SK-N-SH treated with all-trans-retinoic acid at 6 μM for 48 hours (cell line): ENCODE measurements at regions not wholly inside any gene's neighbourhood (a gene's known extent, or its start where the extent isn't known, plus 50 kb on each side); places are given as distances from the start of the nearest gene placed in this dataset.

ENCODE experiments used
- ATAC-seq: fragments of 200-7000 bp; cut with Tn5 transposase; 3 replicates; pipeline ENCODE4 v1.9.1; 2020; ENCODE audit warnings: mild to moderate bottlenecking, moderate library complexity
- ARNTL ChIP-seq: fragments of 450-650 bp; formaldehyde crosslinking; IDR thresholded peaks from 2 replicates; pipeline ENCODE4 v1.5.0; 2020; ENCODE audit warnings: low read depth, mild to moderate bottlenecking, moderate library complexity, borderline replicate concordance
- BACH2 ChIP-seq: fragments of 250-450 bp; sonication (Bioruptor Pico); IDR thresholded peaks from 2 replicates; pipeline ENCODE4 v1.9.0; 2021; ENCODE audit warnings: mild to moderate bottlenecking, borderline replicate concordance
- CSDC2 ChIP-seq: fragments of 250-450 bp; sonication (Bioruptor Pico); IDR thresholded peaks from 2 replicates; pipeline ENCODE4 v1.5.0; 2020; ENCODE audit warnings: mild to moderate bottlenecking, moderate library complexity
- GLIS3 ChIP-seq: fragments of 250-450 bp; sonication (Bioruptor Pico); IDR thresholded peaks from 2 replicates; pipeline ENCODE4 v1.5.0; 2020; ENCODE audit warnings: mild to moderate bottlenecking, moderate library complexity
- ISL1 ChIP-seq: fragments of 250-450 bp; sonication (Bioruptor Pico); IDR thresholded peaks from 2 replicates; pipeline ENCODE4 v2.1.2; 2022; ENCODE audit warnings: mild to moderate bottlenecking, moderate library complexity
- POU6F1 ChIP-seq: fragments of 250-450 bp; sonication (Bioruptor Pico); IDR thresholded peaks from 2 replicates; pipeline ENCODE4 v1.8.0; 2021; ENCODE audit warnings: low read depth, mild to moderate bottlenecking, moderate library complexity, borderline replicate concordance
- PPARA ChIP-seq: fragments of 250-450 bp; sonication (Bioruptor Pico); IDR thresholded peaks from 2 replicates; pipeline ENCODE4 v1.5.0; 2020; ENCODE audit warnings: mild to moderate bottlenecking, borderline replicate concordance
- RARB ChIP-seq: fragments of 250-450 bp; sonication (Bioruptor Pico); IDR thresholded peaks from 2 replicates; pipeline ENCODE4 v1.8.0; 2021; ENCODE audit warnings: mild to moderate bottlenecking, moderate library complexity
- SNAI2 ChIP-seq: fragments of 250-450 bp; sonication (Bioruptor Pico); IDR thresholded peaks from 2 replicates; pipeline ENCODE4 v1.5.0; 2020; ENCODE audit warnings: mild to moderate bottlenecking, moderate library complexity
- TCF4 ChIP-seq: fragments of 250-450 bp; sonication (Bioruptor Pico); IDR thresholded peaks from 2 replicates; pipeline ENCODE4 v1.8.0; 2021; ENCODE audit warnings: mild to moderate bottlenecking, moderate library complexity, borderline replicate concordance
- TOX ChIP-seq: fragments of 250-450 bp; sonication (Bioruptor Pico); IDR thresholded peaks from 2 replicates; pipeline ENCODE4 v1.8.0; 2021; ENCODE audit warnings: mild to moderate bottlenecking, moderate library complexity, borderline replicate concordance
- TSHZ2 ChIP-seq: fragments of 250-450 bp; sonication (Bioruptor Pico); IDR thresholded peaks from 2 replicates; pipeline ENCODE4 v1.5.0; 2020; ENCODE audit warnings: mild to moderate bottlenecking, moderate library complexity
- ZC3H10 ChIP-seq: fragments of 250-450 bp; sonication (Bioruptor Pico); IDR thresholded peaks from 2 replicates; pipeline ENCODE4 v1.5.1; 2021; ENCODE audit warnings: mild to moderate bottlenecking, moderate library complexity
- ZNF565 ChIP-seq: fragments of 450-650 bp; formaldehyde crosslinking; conservative IDR thresholded peaks from 2 replicates; pipeline ENCODE4 v1.5.0; 2020; ENCODE audit warnings: low read depth, mild to moderate bottlenecking, moderate library complexity
- ZNF70 ChIP-seq: fragments of 450-650 bp; formaldehyde crosslinking; IDR thresholded peaks from 2 replicates; pipeline ENCODE4 v1.5.0; 2020; ENCODE audit warnings: mild to moderate bottlenecking, moderate library complexity
- ZNF8 ChIP-seq: fragments of 450-650 bp; formaldehyde crosslinking; IDR thresholded peaks from 2 replicates; pipeline ENCODE4 v1.5.0; 2020; ENCODE audit warnings: mild to moderate bottlenecking, moderate library complexity
- TF ChIP-seq, protein P1 (sequence below): fragments of 250-450 bp; sonication (Bioruptor Pico); IDR thresholded peaks from 2 replicates; pipeline ENCODE4 v1.8.0; 2020; ENCODE audit warnings: mild to moderate bottlenecking, moderate library complexity, borderline replicate concordance
- TF ChIP-seq, protein P2 (sequence below): fragments of 250-450 bp; sonication (Bioruptor Pico); IDR thresholded peaks from 2 replicates; pipeline ENCODE4 v1.5.1; 2020; ENCODE audit warnings: low read depth, mild to moderate bottlenecking, moderate library complexity
- TF ChIP-seq, protein P3 (sequence below): fragments of 250-450 bp; sonication (Bioruptor Pico); IDR thresholded peaks from 2 replicates; pipeline ENCODE4 v1.5.1; 2021; ENCODE audit warnings: mild to moderate bottlenecking, moderate library complexity

- no peak for ATAC-seq
- TF ChIP-seq TCF4 (CRISPR knock-in tag) (no peak), RARB (CRISPR knock-in tag) (no peak), ISL1 (no peak), POU6F1 (CRISPR knock-in tag) (no peak), ARNTL (CRISPR knock-in tag) (no peak), ZC3H10 (CRISPR knock-in tag) (no peak), TSHZ2 (no peak), GLIS3 (CRISPR knock-in tag) (no peak), CSDC2 (CRISPR knock-in tag) (no peak), TOX (no peak), PPARA (CRISPR knock-in tag) (no peak), ZNF565 (CRISPR knock-in tag) (no peak)
- TF ChIP-seq, protein P1, sequence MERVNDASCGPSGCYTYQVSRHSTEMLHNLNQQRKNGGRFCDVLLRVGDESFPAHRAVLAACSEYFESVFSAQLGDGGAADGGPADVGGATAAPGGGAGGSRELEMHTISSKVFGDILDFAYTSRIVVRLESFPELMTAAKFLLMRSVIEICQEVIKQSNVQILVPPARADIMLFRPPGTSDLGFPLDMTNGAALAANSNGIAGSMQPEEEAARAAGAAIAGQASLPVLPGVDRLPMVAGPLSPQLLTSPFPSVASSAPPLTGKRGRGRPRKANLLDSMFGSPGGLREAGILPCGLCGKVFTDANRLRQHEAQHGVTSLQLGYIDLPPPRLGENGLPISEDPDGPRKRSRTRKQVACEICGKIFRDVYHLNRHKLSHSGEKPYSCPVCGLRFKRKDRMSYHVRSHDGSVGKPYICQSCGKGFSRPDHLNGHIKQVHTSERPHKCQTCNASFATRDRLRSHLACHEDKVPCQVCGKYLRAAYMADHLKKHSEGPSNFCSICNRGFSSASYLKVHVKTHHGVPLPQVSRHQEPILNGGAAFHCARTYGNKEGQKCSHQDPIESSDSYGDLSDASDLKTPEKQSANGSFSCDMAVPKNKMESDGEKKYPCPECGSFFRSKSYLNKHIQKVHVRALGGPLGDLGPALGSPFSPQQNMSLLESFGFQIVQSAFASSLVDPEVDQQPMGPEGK (CRISPR knock-in tag): no peak
- TF ChIP-seq, protein P2, sequence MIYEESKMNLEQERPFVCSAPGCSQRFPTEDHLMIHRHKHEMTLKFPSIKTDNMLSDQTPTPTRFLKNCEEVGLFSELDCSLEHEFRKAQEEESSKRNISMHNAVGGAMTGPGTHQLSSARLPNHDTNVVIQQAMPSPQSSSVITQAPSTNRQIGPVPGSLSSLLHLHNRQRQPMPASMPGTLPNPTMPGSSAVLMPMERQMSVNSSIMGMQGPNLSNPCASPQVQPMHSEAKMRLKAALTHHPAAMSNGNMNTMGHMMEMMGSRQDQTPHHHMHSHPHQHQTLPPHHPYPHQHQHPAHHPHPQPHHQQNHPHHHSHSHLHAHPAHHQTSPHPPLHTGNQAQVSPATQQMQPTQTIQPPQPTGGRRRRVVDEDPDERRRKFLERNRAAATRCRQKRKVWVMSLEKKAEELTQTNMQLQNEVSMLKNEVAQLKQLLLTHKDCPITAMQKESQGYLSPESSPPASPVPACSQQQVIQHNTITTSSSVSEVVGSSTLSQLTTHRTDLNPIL (CRISPR knock-in tag): no peak
- TF ChIP-seq, all 23 proteins: peak for 0
Observed at GRCh38 chr14:35220920-35221319, 71.3 kb upstream of the PSMA6 start.

GRCh38 chr14:35221462-35221861 lies 70.7 kb upstream of the PSMA6 start:
- TF ChIP-seq RARB (CRISPR knock-in tag) (no peak), TCF4 (CRISPR knock-in tag) (no peak), TOX (no peak), SNAI2 (CRISPR knock-in tag) (no peak), ZNF8 (no peak), ZNF70 (CRISPR knock-in tag) (no peak), PPARA (CRISPR knock-in tag) (no peak), ZC3H10 (CRISPR knock-in tag) (no peak), CSDC2 (CRISPR knock-in tag) (no peak), TSHZ2 (no peak), POU6F1 (CRISPR knock-in tag) (no peak), BACH2 (CRISPR knock-in tag) (no peak)
- TF ChIP-seq, protein P3, sequence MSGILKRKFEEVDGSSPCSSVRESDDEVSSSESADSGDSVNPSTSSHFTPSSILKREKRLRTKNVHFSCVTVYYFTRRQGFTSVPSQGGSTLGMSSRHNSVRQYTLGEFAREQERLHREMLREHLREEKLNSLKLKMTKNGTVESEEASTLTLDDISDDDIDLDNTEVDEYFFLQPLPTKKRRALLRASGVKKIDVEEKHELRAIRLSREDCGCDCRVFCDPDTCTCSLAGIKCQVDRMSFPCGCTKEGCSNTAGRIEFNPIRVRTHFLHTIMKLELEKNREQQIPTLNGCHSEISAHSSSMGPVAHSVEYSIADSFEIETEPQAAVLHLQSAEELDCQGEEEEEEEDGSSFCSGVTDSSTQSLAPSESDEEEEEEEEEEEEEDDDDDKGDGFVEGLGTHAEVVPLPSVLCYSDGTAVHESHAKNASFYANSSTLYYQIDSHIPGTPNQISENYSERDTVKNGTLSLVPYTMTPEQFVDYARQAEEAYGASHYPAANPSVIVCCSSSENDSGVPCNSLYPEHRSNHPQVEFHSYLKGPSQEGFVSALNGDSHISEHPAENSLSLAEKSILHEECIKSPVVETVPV (CRISPR knock-in tag): no peak
- TF ChIP-seq, protein P2 (CRISPR knock-in tag): no peak
- ATAC-seq: no peak
